NCI-H345 (cell line): ENCODE measurements at regions not wholly inside any gene's neighbourhood (a gene's known extent, or its start where the extent isn't known, plus 50 kb on each side); places are given as distances from the start of the nearest gene placed in this dataset.
"Not testable (repeated sequence)": the region's sequence is repeated elsewhere in the genome, so short reads cannot be mapped to it uniquely, and the experiment has no call there.

Source experiments
- DNase-seq: peaks from one replicate; lab custom pipeline; 2025; lab: John Stamatoyannopoulos, UW

DNA sequence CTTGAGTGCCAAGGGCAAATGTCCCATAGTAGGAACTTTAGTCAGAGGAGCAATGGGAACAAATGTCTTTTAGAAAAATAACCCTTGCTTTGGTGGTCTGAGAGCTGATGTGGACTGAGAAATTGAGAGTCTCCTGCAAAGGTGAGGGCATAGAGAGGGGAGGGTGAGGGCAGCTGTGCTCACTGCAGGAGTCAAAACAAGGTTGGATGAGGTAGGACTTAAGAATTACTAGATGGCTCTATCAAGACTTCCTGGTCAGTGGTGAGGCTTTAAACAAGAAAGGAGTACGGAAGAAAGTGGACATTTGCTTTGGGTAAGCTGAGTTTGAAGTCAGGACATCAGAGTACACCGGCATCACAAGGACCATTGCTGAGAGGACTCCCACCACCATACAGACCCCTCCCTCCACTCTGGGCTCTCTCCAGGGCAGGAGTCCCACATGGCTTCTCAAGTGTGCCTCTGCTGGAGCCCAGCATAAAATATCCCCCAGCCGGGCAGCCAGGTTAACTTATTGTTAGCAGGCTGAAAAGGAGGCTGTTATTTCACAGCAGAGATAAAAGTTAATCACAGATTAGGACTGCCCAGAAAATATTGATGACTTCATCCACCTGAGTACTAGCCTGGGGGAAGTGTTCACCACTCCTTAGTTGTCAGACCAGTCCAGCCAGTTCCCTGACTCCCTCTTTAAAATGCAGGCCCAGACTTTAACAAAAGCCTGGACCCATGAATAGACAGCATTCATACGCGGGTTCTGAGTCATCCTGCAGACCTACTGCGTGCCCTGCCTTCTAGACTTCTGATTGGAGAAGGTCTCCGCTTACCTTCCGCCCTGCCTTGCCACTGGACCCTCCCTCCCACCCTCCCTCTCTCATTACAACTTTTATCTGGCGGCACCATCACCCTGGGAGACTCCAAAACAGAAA, 167.2 kb downstream of the BCL2L11 start:
- not testable (repeated sequence) for DNase-seq

DNA sequence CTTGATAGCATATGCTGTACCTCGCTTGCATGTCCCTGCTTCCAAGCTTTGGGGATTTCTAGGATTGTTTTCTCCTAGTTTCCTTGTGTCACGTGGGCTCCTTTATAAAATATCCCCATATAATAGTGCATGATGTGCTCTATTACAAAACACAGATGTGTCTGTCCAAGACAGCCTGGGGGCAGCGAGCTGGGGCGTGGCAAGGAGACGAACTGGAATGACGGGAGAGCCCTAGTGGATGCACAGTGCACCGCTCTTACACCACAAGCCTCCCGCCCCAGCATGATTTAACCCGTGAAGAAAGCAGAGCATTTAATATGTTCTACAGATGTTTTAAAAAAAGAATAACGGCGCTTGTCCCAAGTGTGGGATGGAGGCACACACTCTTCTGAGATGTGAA, 169.7 kb downstream of the BCL2L11 start:
- not testable (repeated sequence) for DNase-seq

DNA sequence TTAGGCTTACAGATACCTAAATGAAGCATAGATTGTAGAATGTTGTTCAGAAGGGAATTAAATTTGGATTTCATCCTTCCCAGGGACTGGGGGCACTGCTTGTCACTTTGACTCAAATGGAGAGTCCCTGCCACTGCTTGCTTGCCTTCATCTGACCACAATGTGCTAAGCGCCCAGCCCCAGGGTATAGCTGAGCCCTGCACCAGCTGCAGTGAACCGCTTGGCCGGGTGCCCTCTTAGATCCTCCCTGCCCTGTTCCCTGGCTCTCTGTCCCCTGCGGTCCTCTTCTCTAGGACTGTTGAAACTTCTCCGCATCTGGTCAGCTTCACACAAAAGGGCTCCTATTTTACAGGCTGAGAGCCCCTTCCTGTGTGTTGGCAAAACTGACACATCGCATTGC, 170.9 kb downstream of the BCL2L11 start:
- not testable (repeated sequence) for DNase-seq

DNA sequence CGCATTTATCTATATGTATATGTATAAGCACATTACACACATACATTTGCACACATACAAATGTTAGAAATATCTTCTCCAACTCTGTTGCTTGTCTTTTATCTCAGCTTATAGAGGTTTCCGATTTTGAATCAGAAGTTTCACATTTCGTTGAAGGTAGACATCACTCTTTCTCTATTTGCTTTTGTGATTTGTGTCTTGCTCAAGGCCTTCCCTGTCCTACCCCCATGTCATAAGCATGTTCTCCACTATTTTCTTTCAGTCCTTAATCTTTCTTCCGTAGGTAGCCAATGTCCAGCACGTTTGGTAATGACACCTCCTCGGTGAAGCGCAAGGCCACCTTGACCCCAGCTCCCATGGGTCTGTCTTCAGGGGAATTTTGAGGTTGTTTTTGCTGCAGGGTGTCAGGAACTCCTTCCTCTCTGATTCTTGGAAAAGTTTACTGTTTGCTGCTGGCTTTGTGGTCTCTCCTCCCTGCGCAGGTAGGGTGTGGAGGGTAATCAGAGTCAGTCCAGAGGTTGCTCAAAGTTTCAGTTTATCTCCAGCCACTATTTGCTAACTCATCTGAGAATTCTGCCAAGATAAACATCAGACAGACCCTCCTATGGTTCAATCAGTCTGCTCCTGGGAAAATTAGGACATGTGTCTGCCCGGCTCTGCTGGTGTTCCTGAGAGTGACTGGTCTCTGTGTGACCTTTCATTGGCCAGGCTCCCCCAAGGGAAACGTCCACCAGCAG, 171.7 kb downstream of the BCL2L11 start:
- not testable (repeated sequence) for DNase-seq

DNA sequence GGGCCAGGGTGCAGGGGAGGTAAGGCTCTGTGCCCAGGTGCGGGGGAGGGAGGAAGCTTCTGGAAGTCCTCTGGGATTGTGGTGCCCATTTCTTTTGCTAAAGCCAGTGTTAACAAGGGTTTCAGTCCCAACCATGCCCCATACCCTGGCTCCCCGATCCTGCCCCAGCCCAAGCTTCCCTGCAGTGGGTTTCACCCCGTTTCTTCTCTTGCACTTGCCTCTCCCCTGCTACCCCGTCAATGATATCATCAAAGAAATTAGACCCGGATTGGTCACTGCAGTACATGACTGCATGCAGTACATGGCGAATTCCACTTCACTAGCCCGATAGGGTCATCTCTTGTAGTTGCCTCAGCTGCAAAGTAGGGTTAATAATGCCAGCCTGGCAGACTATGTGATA, 174.0 kb downstream of the BCL2L11 start:
- DNase-seq: not testable (repeated sequence)

DNA sequence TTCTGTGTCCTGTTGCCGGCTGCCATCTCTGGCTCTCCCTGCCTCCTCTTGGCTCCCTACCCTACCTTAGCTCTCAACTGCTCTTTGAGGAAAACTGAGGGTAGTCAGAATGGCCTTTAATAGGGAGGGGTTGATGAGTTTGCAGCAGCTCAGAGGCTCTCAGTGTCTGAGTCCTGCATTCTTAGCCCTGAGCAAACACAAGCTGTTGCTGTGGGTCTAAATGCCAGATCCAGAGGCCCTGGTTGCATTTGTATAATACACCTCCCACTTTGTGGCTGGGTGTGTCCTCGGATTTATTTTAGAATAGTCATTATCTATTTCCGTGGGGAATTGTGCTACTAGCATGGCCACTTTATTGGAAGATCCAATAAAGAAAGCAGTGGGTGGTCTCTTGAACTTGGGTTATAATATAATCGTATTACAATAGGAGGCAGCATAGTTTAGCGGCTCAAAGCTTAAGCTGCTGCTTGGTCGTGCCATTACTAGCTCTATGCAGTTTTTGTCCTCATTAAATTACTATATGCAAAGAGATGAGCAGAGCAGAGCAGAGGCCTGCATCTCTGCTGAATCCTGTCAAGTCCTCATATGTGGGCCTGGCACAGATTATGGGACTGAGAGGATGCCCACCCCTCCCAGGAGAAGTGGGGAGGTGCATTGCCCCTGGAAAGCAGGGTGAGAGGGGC, 175.5 kb downstream of the BCL2L11 start:
- not testable (repeated sequence) for DNase-seq

DNA sequence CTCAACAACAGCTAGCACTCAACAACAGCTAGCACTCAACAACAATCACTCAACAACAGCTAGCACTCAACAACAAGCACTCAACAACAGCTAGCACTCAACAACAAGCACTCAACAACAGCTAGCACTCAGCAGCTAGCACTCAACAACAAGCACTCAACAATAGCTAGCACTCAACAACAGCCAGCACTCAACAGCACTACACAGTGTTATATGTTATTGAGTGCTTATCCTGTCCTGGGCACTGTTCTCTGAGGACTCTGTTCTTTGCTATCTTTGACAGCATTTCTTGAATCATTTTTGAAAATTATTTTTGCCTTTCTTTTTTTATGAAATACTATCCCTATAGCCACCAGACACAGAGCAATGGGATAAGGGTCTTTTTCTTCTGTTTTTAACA, 176.4 kb downstream of the BCL2L11 start:
- not testable (repeated sequence) for DNase-seq

DNA sequence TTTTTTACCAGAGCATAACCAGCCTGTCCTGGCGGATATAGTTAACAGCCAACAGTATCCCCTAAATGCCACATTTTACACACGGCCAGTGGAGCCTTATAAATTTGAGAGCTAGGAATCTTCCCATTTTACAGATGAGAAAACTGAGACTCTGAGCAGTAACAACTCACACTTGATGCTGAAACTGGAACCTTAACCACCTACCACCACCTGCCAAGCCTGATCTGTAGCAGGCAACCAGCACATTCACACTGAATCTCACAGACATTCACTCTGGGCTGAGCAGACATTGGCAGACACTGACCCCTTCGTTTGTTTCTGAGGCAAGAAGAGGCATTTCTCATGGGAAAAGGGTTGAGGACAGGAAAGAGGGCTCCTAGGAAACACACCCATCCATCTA, 178.2 kb downstream of the BCL2L11 start:
- DNase-seq: not testable (repeated sequence)

DNA sequence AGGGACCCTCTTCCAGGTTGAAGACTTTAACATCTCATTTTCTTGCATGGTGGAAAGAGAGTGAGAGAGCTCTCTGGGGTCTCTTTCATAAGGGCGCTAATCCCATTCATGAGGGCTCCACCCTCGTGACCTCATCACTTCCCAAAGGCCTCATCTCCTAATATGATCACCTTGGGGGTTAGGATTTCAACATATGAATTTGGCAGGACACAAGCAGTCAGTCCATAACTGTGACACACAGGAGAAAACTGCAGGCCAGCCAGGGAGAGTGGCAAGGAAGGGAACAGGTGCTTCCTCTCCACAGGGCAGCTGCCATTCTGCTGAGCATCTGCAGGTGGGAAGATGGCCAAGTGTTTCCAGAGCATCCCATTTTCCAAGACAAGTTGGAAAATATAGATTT, 178.9 kb downstream of the BCL2L11 start:
- not testable (repeated sequence) for DNase-seq

DNA sequence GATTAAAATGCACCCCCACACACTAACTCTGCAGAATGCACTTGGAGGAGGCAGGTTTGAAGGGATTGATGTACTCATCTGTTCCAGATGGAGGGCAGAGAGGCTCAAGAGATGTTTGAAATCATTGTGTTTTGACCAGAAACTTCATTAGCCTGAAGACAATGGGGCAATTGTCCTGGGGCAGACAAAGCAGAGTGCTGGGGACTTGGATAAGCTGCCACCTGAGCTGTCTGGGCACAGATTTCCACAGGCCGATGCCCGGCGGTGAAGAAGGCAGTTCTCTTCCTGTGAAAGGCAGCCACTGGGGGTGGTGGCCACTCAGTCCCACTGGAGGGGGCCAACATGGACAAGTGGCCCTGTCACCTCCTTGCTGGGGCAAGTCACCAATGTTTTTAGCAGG, 181.0 kb downstream of the BCL2L11 start:
- DNase-seq: not testable (repeated sequence)

DNA sequence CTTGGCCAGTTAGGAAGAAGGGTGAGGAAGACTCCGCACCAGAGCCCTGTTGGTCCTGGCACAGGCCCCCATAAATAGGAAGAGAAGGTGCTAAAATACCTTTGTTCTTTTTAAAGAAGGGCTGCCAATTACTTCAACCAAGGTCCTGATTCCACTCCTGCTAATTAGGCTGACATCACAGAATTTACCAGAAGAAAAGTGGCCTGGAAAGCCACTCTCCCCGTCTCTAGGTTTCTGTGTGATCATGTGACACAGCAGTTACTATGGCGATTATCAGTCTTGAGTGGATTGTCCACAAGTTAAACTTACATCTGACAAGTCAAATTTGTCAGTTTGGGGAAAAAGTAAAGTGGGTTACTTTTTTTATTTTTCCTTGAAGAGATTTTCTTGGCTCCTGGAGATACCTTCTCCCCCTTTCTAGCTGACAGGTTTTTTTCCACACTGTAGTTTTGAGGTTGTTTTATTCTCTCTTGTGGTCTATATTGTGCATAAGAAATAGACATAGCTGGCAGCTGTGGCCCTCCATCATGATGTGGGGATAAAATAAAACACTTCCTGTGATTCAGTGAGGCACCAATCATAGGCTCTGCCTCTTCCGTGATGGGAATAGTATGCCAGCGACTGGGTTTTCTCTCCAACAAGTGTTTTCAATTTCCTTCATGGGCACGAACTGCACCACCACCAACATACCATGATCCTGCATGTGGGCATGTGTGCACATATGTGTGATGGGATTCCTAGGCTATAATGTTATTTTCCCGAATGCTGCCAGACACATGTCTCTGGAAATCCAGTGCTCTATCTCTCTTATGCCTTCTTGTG, 181.9 kb downstream of the BCL2L11 start:
- DNase-seq: not testable (repeated sequence)

DNA sequence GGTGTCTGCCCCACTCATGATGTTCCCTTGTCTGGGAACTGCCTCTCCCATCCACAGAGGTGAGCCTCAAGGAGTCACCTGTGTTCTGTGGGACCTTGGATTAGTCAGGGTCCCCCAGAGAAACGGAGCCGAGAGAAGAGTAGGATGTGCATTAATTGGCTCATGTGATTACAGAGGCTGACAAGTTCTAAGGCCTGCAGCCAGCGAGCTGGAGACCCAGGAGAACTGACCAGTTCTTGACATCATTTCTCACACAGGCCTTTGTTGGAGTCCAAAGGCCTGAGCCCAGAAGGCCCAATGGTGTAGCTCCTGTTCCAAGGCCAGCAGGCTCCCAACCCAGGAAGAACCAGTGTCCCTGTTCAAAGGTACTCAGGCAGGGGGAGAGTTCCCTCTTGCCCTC, 186.6 kb downstream of the BCL2L11 start:
- DNase-seq: not testable (repeated sequence)

DNA sequence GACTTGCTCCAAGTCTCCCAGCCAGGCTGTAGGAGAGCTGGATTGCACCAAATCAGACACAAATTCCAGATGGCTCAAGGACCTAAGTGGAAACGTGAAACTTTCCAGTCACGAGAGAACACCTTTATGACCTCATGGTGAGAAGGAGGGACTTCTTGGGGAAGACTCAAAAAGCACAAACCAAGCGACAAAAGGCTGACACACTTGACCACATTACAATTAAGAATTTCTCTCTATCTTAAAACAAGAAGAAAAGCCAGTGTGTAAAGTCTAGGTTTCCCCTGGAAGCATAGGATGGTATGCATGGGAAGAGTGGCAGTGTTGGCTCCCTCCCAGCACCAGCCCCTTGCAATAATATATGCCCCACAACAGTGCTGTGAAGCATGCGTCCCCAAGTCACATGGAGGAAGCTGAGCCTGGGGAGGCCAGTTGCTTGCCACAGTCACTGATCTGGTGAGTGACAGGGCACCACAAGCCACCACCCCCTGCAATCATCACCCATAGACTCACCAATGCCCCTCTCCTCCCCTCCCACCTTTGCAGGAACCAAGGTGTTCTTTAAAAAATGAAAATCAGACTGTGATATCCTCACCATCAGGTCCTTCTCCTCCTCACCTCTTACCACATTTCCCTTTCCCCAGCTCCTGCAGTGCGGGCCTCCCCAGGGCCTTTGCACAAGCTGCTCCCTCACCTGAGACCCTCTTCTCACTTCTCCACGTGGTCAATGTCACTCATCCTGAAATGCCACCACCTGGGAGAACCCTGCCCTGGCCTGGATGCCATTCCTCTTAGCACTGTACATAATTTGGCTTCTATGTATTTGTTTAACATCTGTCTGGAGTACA, 188.7 kb downstream of the BCL2L11 start:
- DNase-seq: not testable (repeated sequence)

DNA sequence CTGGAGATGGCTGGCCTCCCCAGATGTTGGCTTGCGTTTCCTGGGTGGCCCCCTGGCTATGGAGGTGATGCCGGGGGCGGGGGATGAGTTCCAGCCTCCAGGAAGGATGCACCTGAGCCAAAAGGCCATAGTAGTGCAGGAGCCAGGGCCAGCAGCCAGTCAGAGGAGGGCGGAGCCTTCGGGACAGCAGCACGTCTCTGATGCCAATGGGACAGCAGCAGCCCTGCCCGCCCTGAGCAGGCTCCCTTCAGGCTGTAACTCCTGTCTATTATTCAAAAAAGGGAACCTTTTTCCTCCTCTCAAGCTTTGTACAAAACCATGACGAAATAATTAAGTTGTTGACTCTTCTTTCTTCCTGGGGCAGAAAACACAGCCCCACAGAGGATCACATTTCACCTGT, 189.7 kb downstream of the BCL2L11 start:
- DNase-seq: not testable (repeated sequence)

DNA sequence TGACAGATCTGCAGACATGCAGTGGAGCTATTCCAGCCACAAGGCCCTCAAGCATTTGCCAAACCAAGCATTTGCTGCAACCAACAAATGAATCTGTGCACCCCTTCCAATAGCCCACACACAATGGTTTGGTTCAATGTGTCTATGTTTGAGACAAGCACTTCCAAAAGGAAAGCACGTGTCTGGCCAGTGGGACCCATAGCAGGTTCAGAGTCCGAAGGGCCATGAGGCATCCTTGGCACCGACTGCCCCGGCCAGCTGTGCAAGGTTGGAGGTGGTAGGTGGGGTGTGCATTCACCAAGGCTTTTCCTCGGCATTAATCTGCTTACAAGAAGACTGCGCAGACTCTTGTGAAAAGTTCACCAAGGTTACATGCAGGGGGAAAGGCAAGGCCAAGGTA, 190.9 kb downstream of the BCL2L11 start:
- DNase-seq: not testable (repeated sequence)

DNA sequence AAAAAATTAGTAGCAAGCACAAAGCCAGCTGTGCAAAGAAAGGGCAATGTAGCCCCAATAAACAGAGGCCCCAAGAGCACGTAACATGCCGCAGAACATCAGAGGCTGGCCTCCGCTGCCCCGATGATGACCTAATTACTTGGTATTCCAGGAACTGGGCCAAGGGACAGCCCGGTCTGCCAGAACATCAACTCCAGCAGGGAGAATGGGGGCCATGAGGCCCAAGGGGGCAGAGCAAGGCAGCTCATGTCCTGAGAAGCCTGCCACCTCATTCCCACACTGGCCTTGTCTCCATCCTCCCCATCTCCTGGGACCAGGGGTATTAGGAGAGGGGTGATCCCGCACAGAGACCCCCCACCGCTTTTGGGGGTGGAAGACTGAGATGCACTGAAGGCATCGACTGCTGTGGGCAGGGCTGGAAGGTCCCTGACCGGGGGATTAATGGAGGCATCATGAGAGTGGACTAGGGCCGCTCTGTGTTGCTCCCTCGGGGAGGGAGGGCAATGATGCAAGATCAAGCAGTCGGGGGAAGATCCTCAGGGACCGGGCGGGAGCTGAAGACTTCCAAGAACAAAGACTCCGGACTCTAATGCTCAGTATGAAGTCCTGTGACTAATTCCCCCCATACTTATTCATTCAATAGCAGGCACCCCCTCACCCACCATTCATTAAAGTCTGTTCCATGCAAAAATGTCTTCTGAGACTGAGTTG, 192.3 kb downstream of the BCL2L11 start:
- not testable (repeated sequence) for DNase-seq

DNA sequence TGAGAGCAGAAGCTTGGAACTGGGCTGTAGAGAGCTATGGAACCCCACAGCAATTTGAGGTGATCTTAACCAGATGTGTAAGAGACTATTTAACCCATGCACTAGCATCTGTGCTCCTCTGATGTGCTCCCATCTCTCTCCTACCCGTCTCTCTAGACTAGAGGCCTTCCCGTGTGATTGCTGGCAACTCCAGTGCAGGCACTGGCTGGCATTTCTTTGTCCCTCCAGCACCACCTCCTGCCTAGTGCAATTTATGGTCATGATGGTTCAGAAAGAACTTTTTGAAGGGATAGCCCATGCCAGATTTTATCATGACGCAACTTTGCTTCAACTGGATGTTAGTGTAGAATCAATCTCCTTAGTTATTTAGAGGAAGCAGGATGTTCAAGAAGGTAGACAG, 193.0 kb downstream of the BCL2L11 start:
- DNase-seq: not testable (repeated sequence)

DNA sequence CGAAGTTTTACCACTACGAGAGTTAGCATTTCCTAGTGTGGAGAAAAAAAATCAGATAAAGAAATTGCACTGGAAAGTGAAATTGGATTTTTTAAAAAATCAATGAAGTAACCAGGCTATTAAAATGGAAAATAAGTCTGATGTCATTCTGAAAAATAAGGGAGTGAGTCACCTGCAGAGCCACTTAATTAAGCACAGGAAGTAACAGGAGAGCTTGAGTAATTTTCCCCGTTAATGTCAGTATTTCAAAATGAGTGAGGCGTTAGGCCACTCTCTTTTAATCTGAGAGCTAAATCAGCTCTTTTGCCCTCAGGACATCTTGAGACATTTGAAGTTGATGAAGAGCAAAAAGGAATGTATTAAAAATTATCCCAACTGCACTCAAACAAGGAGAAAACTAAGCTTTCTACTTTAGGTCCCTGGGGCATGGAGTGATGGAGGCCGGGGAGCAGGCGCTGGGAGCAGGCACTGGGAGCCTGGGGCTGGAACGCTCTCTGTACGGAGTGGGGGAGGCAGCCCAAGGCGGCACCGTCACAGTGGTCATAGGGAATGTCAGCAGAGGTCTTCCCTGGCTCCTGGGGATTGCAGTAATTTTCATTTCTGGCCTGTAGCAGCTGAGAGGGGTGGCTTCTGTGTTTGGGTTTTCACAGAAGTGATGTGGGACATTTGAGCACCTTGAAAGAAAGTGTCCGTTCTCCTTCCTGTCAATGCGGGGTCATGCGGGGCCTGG, 194.6 kb downstream of the BCL2L11 start:
- not testable (repeated sequence) for DNase-seq

DNA sequence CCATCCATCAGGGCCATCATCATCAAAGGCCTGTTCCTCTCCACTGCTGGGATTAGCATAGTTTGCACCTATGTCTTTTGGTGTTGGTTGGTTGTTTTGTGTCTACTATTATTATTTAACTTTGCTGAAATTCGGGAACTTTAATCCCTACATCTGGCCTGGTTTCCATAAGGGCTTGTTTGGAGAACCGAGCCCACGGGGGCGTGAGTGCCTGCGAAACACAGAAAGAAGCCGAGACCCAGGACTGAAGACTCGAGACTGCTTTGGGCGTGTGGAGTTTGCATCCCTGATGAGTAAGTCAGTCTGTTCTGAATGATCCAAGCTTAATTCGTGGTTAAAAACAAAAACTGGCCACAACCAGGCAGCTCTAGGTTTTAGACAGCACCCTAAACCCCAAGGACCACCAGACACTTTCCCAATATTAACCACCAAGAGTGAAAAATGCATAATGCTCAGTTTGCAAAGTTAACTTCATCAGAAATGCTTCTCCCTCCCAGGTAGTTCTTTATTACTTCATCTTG, 195.6 kb downstream of the BCL2L11 start:
- not testable (repeated sequence) for DNase-seq
